Liver (tissue), 8 donors: ENCODE measurements at regions not wholly inside any gene's neighbourhood (a gene's known extent, or its start where the extent isn't known, plus 50 kb on each side); places are given as distances from the start of the nearest gene placed in this dataset.
"Not testable (repeated sequence)": the region's sequence is repeated elsewhere in the genome, so short reads cannot be mapped to it uniquely, and the experiment has no call there.

Experiments used
- DNase-seq: peaks from one replicate; pipeline ENCODE4 v3.0.0-alpha.2; 2017; ENCODE audit warnings: low spot score
- H3K27ac ChIP-seq, 2 donors: one replicate each; pipeline ENCODE4 v1.7.0; 2013; ENCODE audit warnings: inconsistent platforms in 2 of 2, low read length in 2 of 2, control low read depth in 1 of 2, low read depth in 1 of 2, mild to moderate bottlenecking in 1 of 2
- H3K27me3 ChIP-seq, 4 donors: one replicate each; pipeline versions ENCODE4 v1.6.1 to v1.7.0; 2013; ENCODE audit warnings: low read length in 3 of 4, inconsistent platforms in 1 of 4, mild to moderate bottlenecking in 1 of 4, moderate library complexity in 1 of 4; ENCODE audit not compliant: control insufficient read depth in 4 of 4, insufficient read depth in 4 of 4
- H3K36me3 ChIP-seq, 4 donors: one replicate each; pipeline versions ENCODE4 v1.6.1 to v1.7.0; 2013; ENCODE audit warnings: low read length in 3 of 4, mild to moderate bottlenecking in 3 of 4, low read depth in 1 of 4, moderate library complexity in 1 of 4; ENCODE audit not compliant: control insufficient read depth in 4 of 4, insufficient read depth in 3 of 4
- H3K4me1 ChIP-seq, 4 donors: one replicate each; pipeline versions ENCODE4 v1.6.1 to v1.7.0; 2013; ENCODE audit warnings: low read length in 3 of 4, mild to moderate bottlenecking in 3 of 4, moderate library complexity in 1 of 4; ENCODE audit not compliant: control insufficient read depth in 4 of 4, insufficient read depth in 4 of 4
- H3K4me3 ChIP-seq, 3 donors: one replicate each; pipeline versions ENCODE4 v1.6.1 to v1.7.0; 2013; ENCODE audit warnings: low read length in 3 of 3, control low read depth in 1 of 3, low read depth in 1 of 3, mild to moderate bottlenecking in 1 of 3
- H3K9ac ChIP-seq, 2 donors: one replicate each; pipeline ENCODE4 v1.7.0; 2013; ENCODE audit warnings: low read length in 2 of 2, mild to moderate bottlenecking in 2 of 2, moderate library complexity in 2 of 2, control low read depth in 1 of 2, low read depth in 1 of 2
- H3K9me3 ChIP-seq, 4 donors: one replicate each; pipeline versions ENCODE4 v1.6.1 to v1.7.0; 2013; ENCODE audit warnings: low read length in 3 of 4; ENCODE audit not compliant: control insufficient read depth in 4 of 4
- ATF3 ChIP-seq: IDR thresholded peaks from 2 replicates; pipeline ENCODE4 v1.6.1; 2016; ENCODE audit warnings: antibody characterized with exemption
- CTCF ChIP-seq: fragments of 150-350 bp; IDR thresholded peaks from 2 replicates; pipeline ENCODE4 v1.5.1; 2017; ENCODE audit warnings: improper control_type of control experiment, low read depth, low read length; ENCODE audit not compliant: missing input control
- EGR1 ChIP-seq, 2 donors: IDR thresholded peaks; 2 replicates each; pipeline ENCODE4 v1.6.1; 2016 to 2018; ENCODE audit warnings: antibody characterized with exemption in 2 of 2, low read depth in 2 of 2
- FOXA1 ChIP-seq: IDR thresholded peaks from 2 replicates; pipeline ENCODE4 v1.6.1; 2016; ENCODE audit warnings: antibody characterized with exemption
- FOXA2 ChIP-seq: IDR thresholded peaks from 2 replicates; pipeline ENCODE4 v1.6.1; 2016; ENCODE audit warnings: antibody characterized with exemption
- HNF4A ChIP-seq, 2 donors: conservative IDR thresholded peaks; 2 replicates each; pipeline ENCODE4 v1.6.1; 2016; ENCODE audit warnings: antibody characterized with exemption in 2 of 2, mild to moderate bottlenecking in 2 of 2
- MAX ChIP-seq: IDR thresholded peaks from 2 replicates; pipeline ENCODE4 v1.6.1; 2016; ENCODE audit warnings: antibody characterized with exemption
- NR2F2 ChIP-seq: IDR thresholded peaks from 2 replicates; pipeline ENCODE4 v1.6.1; 2016; ENCODE audit warnings: antibody characterized with exemption
- RAD21 ChIP-seq, 2 donors: IDR thresholded peaks; 2 replicates each; pipeline ENCODE4 v1.6.1; 2016; ENCODE audit warnings: antibody characterized with exemption in 2 of 2, mild to moderate bottlenecking in 2 of 2
- RXRA ChIP-seq, 2 donors: IDR thresholded peaks; 2 replicates each; pipeline ENCODE4 v1.6.1; 2017 to 2018; ENCODE audit warnings: antibody characterized with exemption in 2 of 2, mild to moderate bottlenecking in 1 of 2
- SP1 ChIP-seq: IDR thresholded peaks from 2 replicates; pipeline ENCODE4 v1.6.1; 2018; ENCODE audit warnings: antibody characterized with exemption, mild to moderate bottlenecking
- YY1 ChIP-seq: IDR thresholded peaks from 2 replicates; pipeline ENCODE4 v1.6.1; 2016; ENCODE audit warnings: antibody characterized with exemption, mild to moderate bottlenecking
- ZBTB33 ChIP-seq: IDR thresholded peaks from 2 replicates; pipeline ENCODE4 v1.6.1; 2016; ENCODE audit warnings: antibody characterized with exemption
- WGBS: extraction: QIAGEN DNeasy Blood & Tissue Kit; methylation state at CpG from one replicate; pipeline ENCODE4 v1.1.7; 2013; 5-methylcytosine and 5-hydroxymethylcytosine counted together
- donor health status: healthy.
- donor health status: healthy.
- donor health status: healthy.
- donor health status: healthy.
- donor health status: healthy.

GRCh38 chr16:25566183-25566582 is 125.6 kb upstream of the HS3ST4 start:
- TF ChIP-seq RAD21 (IDR thresholded peaks at IDR 0.05) (no peak), ZBTB33 (no peak), FOXA2 (no peak), RXRA (IDR thresholded peaks at IDR 0.05) (no peak), EGR1 (IDR thresholded peaks at IDR 0.05; ENCODE audit: low read depth in 2 of 2) (no peak), SP1 (no peak), CTCF (no peak), YY1 (no peak), HNF4A (conservative IDR thresholded peaks at IDR 0.05) (no peak), NR2F2 (no peak), MAX (no peak), FOXA1 (no peak)

GRCh38 chr16:25563700-25564099 is 128.1 kb upstream of the HS3ST4 start:
- no peaks in the 10 kb centered on the region for H3K9me3 ChIP-seq
- H3K9ac ChIP-seq, result no peak overlapping the region
- no peaks in the 10 kb centered on the region for H3K36me3 ChIP-seq
- no peaks in the 10 kb centered on the region for H3K4me1 ChIP-seq
- H3K27ac ChIP-seq, result no peak overlapping the region
- no peaks in the 10 kb centered on the region for H3K27me3 ChIP-seq
- DNase-seq, result no peak
- H3K4me3 ChIP-seq, result no peak overlapping the region
- WGBS, result 66% methylated on average over 4 of the region's 4 CpGs
- TF ChIP-seq CTCF, result no peak
- no peak for TF ChIP-seq ATF3
- no peak for TF ChIP-seq SP1
- no peak for TF ChIP-seq RAD21 (IDR thresholded peaks at IDR 0.05)
- TF ChIP-seq YY1, result no peak
- no peak for TF ChIP-seq FOXA2

More at GRCh38 chr16:25566183-25566582, 125.6 kb upstream of the HS3ST4 start:
- Histone ChIP-seq H3K4me1 (no peaks in the 10 kb centered on the region), H3K9me3 (peaks cover 0 to 4% (median 0%) of the 10 kb centered on the region in 4 donors), H3K27me3 (peaks cover 0 to 4% (median 0%) of the 10 kb centered on the region in 4 donors), H3K9ac (no peak overlapping the region), H3K36me3 (no peaks in the 10 kb centered on the region), H3K4me3 (no peak overlapping the region), H3K27ac (no peak overlapping the region)
- DNase-seq, result no peak
- WGBS, result 70% methylated on average over 3 of the region's 3 CpGs

- not testable (repeated sequence) for H3K27ac ChIP-seq, H3K4me1 ChIP-seq, H3K36me3 ChIP-seq, H3K9me3 ChIP-seq, DNase-seq, H3K4me3 ChIP-seq, H3K9ac ChIP-seq, H3K27me3 ChIP-seq
- WGBS, result 91% methylated on average over 3 of the region's 3 CpGs
These were observed 130.0 kb upstream of the HS3ST4 start for GRCh38 chr16:25561723-25562122.

- H3K9me3 ChIP-seq, H3K4me3 ChIP-seq, DNase-seq, H3K4me1 ChIP-seq, H3K36me3 ChIP-seq, H3K27ac ChIP-seq, H3K9ac ChIP-seq, H3K27me3 ChIP-seq: not testable (repeated sequence)
- 63% methylated on average over 4 of the region's 4 CpGs for WGBS
These were observed 134.8 kb upstream of the HS3ST4 start for GRCh38 chr16:25556968-25557312.

GRCh38 chr16:25556289-25556967 is 135.3 kb upstream of the HS3ST4 start:
- H3K4me3 ChIP-seq, H3K9ac ChIP-seq, H3K27me3 ChIP-seq, H3K36me3 ChIP-seq, H3K27ac ChIP-seq, H3K9me3 ChIP-seq, H3K4me1 ChIP-seq, DNase-seq: not testable (repeated sequence)
- 73% methylated on average over 15 of the region's 15 CpGs for WGBS
